DOHH2 (cell line): ENCODE measurements at regions not wholly inside any gene's neighbourhood (a gene's known extent, or its start where the extent isn't known, plus 50 kb on each side); places are given as distances from the start of the nearest gene placed in this dataset.

ENCODE experiments used
- EZH2phosphoT487 ChIP-seq: fragments of 200-600 bp; sonication (generic); IDR thresholded peaks from 2 replicates; pipeline ENCODE4 v1.6.1; 2017; ENCODE audit warnings: borderline replicate concordance, mild to moderate bottlenecking, antibody characterized with exemption, low read length, moderate library complexity, mixed read lengths
- TF ChIP-seq, protein P1 (sequence below): fragments of 200-600 bp; sonication (generic); IDR thresholded peaks from one replicate; pipeline ENCODE4 v1.5.1; 2014; ENCODE audit warnings: antibody characterized with exemption, mild to moderate bottlenecking, low read depth, low read length; ENCODE audit not compliant: poor library complexity, severe bottlenecking

DNA sequence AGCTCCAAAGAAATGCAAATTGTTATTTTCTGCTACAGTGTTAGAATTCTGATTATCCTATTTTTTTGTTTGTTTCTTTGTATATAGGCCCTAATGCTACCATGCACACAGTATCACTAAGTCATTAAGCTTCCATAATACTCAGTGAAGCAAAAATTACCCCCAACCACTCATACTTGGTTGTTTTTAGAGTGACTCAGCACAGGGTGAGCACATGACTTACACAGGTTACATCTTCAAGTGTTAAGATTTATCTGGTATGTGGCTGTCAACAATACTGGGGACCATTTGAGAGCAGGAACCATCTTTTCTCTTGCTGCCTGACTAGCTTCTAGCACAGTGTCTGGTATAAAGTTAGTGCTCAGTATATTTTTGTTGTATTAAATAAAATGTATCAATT, 255.8 kb upstream of the SLC24A2 start:
- TF ChIP-seq, protein P1, sequence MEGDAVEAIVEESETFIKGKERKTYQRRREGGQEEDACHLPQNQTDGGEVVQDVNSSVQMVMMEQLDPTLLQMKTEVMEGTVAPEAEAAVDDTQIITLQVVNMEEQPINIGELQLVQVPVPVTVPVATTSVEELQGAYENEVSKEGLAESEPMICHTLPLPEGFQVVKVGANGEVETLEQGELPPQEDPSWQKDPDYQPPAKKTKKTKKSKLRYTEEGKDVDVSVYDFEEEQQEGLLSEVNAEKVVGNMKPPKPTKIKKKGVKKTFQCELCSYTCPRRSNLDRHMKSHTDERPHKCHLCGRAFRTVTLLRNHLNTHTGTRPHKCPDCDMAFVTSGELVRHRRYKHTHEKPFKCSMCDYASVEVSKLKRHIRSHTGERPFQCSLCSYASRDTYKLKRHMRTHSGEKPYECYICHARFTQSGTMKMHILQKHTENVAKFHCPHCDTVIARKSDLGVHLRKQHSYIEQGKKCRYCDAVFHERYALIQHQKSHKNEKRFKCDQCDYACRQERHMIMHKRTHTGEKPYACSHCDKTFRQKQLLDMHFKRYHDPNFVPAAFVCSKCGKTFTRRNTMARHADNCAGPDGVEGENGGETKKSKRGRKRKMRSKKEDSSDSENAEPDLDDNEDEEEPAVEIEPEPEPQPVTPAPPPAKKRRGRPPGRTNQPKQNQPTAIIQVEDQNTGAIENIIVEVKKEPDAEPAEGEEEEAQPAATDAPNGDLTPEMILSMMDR: no peak
- no peak for TF ChIP-seq EZH2phosphoT487
